OCI-LY1 (cell line): ENCODE measurements at regions not wholly inside any gene's neighbourhood (a gene's known extent, or its start where the extent isn't known, plus 50 kb on each side); places are given as distances from the start of the nearest gene placed in this dataset.

Source experiments
- CTCF ChIP-seq: fragments of 200-600 bp; sonication (generic), shearing (Covaris generic); IDR thresholded peaks from 2 replicates; pipeline ENCODE4 v1.5.1; 2017; ENCODE audit warnings: mild to moderate bottlenecking, antibody characterized with exemption, low read length, moderate library complexity, mixed read lengths
- EZH2 ChIP-seq: fragments of 200-600 bp; sonication (generic), shearing (Covaris generic); IDR thresholded peaks from 2 replicates; pipeline ENCODE4 v1.8.0; 2017; ENCODE audit warnings: borderline replicate concordance, mixed run types, mild to moderate bottlenecking, antibody characterized with exemption, low read length, moderate library complexity, mixed read lengths

GRCh38 chr7:41183741-41184140, 519.1 kb downstream of the INHBA start:
- TF ChIP-seq CTCF, result no peak
- TF ChIP-seq EZH2, result no peak
